Dedifferentiated amniotic fluid mesenchymal stem cell (primary cell): ENCODE measurements at regions not wholly inside any gene's neighbourhood (a gene's known extent, or its start where the extent isn't known, plus 50 kb on each side); places are given as distances from the start of the nearest gene placed in this dataset.
"Not testable (repeated sequence)": the region's sequence is repeated elsewhere in the genome, so short reads cannot be mapped to it uniquely, and the experiment has no call there.

Experiments
- DNase-seq: peaks from one replicate; pipeline ENCODE4 v3.0.0-alpha.2; 2016; ENCODE audit errors: extremely low spot score

GRCh38 chr6:10128721-10129120, 286.2 kb downstream of the TFAP2A start:
- DNase-seq = no peak

- no peak for DNase-seq
These were observed 292.7 kb downstream of the TFAP2A start for GRCh38 chr6:10122164-10122563.

GRCh38 chr6:10112871-10113549, 301.9 kb downstream of the TFAP2A start:
- no peak for DNase-seq

GRCh38 chr6:10111975-10112374, 302.9 kb downstream of the TFAP2A start:
- no peak for DNase-seq

- no peak for DNase-seq
These were observed 313.2 kb downstream of the TFAP2A start for GRCh38 chr6:10101551-10102252.

GRCh38 chr6:10099529-10100140, 315.2 kb downstream of the TFAP2A start:
- no peak for DNase-seq

- DNase-seq = no peak
These were observed 315.9 kb downstream of the TFAP2A start for GRCh38 chr6:10098756-10099528.

GRCh38 chr6:10093282-10093681, 321.6 kb downstream of the TFAP2A start:
- no peak for DNase-seq

GRCh38 chr6:10084111-10084986, 330.5 kb downstream of the TFAP2A start:
- DNase-seq = no peak

- no peak for DNase-seq
These were observed 332.5 kb downstream of the TFAP2A start for GRCh38 chr6:10082385-10082784.

GRCh38 chr6:10081957-10082356, 332.9 kb downstream of the TFAP2A start:
- no peak for DNase-seq

GRCh38 chr6:10081075-10081474, 333.8 kb downstream of the TFAP2A start:
- no peak for DNase-seq

- no peak for DNase-seq
These were observed 334.3 kb downstream of the TFAP2A start for GRCh38 chr6:10080561-10080960.

- no peak for DNase-seq
These were observed 336.3 kb downstream of the TFAP2A start for GRCh38 chr6:10078581-10078980.

GRCh38 chr6:10074726-10075125, 340.1 kb downstream of the TFAP2A start:
- not testable (repeated sequence) for DNase-seq

GRCh38 chr6:10073341-10073740, 341.5 kb downstream of the TFAP2A start:
- DNase-seq = no peak

- no peak for DNase-seq
These were observed 343.1 kb downstream of the TFAP2A start for GRCh38 chr6:10071631-10072220.

- no peak for DNase-seq
These were observed 354.9 kb downstream of the TFAP2A start for GRCh38 chr6:10060004-10060403.

GRCh38 chr6:10054672-10055071, 360.2 kb downstream of the TFAP2A start:
- no peak for DNase-seq

GRCh38 chr6:10051283-10051682, 363.6 kb downstream of the TFAP2A start:
- no peak for DNase-seq
